NCI-H774 (cell line): ENCODE measurements at regions not wholly inside any gene's neighbourhood (a gene's known extent, or its start where the extent isn't known, plus 50 kb on each side); places are given as distances from the start of the nearest gene placed in this dataset.
"Not testable (repeated sequence)": the region's sequence is repeated elsewhere in the genome, so short reads cannot be mapped to it uniquely, and the experiment has no call there.

ENCODE experiments used
- DNase-seq: peaks from one replicate; lab custom pipeline; 2025; lab: John Stamatoyannopoulos, UW

- no peak for DNase-seq
Measured at GRCh38 chr17:83204230-83204725, 124.9 kb downstream of the METRNL start.

DNA sequence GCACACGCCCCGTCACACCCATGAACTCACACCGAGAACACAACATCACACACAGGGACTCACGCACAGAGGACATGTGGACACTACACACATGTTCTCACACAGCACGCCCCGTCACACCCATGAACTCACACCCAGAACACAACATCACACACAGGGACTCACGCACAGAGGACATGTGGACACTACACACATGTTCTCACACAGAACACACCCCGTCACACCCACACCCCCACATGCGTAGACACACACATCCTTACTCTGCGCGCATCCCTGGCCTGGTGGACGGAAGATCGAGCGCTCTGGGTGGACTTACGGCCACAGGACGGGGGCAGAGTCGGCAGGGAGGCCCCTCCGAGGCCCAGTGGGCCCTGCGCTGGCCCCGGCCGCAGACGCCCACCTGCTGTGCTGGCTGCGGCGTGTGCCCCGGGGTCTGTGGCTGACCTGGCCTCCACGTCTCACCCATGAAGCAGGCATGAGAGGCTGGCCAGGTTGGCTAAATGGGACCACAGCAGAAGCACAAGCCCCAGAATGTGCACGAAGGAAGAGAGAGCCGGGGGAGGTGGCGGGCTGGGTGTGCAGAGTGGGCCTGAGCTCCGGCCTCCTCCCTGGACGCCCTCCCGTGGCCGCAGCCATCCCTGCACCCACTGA, 125.5 kb downstream of the METRNL start:
- DNase-seq = not testable (repeated sequence)

GRCh38 chr17:83205387-83206035, 126.1 kb downstream of the METRNL start:
- DNase-seq = not testable (repeated sequence)

DNA sequence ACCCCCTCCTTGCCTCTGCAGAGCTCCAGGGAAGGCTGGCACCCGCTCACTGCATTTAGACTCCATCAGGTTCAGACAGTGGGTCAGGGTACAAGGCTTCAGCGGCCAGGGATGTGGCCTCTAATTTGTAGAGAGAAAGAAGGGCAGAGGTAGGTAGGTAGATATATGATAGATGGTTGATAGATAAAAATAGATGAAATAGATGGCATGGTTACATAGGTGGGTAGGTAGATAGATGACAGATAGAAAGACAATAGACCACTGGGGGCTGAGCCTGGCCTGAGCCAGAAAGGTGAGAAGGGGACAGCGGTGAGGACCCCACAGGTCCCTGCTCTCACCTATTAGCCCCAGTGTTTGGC, 126.6 kb downstream of the METRNL start:
- not testable (repeated sequence) for DNase-seq

DNA sequence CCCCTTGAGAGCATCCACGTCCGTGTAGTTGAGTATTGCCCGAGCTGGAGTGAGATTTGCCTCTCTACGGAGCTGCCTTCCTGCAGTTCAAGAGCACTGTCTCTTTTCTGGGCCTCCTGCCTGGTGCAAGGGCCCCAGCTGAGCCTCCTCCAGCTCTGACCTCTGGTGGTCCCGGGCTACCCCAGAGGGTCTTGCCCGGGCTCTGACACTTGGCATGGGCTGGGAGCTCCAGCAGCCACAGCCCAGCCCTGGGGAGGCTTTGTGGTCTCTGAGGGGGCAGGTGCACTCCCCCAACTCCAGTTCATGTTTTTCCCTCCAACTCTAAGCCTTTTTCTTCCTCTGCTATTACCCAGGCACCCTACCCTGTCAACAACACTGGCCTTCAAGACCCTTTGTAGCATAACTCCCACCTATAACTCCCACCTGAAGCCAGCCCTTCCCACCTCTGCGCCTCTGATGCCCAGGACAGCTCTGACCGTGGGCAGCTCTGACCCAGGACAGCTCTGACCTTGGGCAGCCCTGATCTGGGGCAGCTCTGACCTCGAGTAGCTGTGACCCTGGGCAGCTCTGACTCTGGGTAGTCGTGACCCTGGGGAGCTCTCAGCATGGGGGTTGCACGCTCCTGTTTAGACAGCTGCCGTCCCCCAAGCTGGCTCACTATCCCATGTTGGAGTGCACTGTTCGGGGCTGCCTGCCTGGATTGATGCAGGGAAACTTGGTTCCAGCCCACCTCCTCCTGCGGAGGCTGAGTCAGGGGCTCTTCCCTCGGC, 127.6 kb downstream of the METRNL start:
- not testable (repeated sequence) for DNase-seq

GRCh38 chr17:83247001-83247400, 167.6 kb downstream of the METRNL start:
- DNase-seq = not testable (repeated sequence)
